ENCODE measurements at regions not wholly inside any gene's neighbourhood (a gene's known extent, or its start where the extent isn't known, plus 50 kb on each side); places are given as distances from the start of the nearest gene placed in this dataset.

DNA sequence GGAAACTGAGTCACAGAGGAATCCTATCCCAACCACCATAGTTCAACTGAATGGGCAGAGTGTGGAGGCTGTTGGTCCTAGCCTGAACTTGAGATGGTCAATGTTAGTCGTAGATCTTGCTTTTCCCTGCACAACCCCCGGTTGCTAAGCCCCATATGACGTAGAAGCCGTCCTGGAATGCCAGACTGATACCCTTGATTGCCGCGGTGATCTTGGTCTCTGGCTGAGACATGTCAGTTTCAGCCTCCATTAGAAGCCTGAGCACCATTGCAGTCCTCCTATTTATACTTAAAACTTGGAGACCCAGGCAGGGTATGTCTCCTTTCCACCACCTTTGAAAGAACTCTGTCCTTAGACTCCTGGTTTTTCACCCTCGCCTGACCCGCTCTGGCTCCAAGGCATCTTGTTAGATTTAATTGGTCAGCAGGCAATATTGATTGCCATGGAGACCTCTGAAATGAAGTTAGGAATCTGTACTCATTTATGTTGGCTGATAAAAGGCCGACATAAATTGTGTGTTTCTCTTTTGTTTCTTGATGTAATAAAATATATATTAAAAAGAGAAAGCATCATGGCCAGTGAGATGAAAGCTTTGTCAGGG lies 53.4 kb downstream of the RPLP1 start:
- intact Hi-C loops (cut with micrococcal nuclease), result no loop called here

DNA sequence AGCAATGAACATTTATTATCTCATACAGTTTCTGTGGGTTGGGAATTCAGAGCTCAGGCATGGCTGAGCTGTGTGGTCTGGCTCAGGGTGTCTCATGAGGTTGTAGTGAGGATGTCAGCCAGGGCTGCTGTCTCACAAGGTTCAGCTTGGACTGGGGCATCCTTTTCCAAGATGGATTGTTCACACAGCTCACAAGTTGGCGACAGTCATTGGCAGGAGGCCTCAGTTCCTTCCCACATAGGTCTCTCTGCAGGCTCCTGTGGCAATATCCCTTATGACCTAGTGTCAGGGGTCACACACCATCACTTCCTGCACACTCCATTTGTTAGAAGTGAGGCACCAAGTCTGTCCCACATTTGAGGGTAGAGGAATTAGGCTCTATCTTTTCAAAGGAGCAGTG lies 56.0 kb downstream of the RPLP1 start:
- Mint-ChIP-seq H3K4me1 (ENCODE audit: low read depth) (peaks cover 9% of the 10 kb centered on the region), H3K36me3 (ENCODE audit: low read depth) (no peaks in the 10 kb centered on the region)

More for the DNA sequence above, 53.4 kb downstream of the RPLP1 start:
- Mint-ChIP-seq H3K36me3 (ENCODE audit: low read depth) (no peaks in the 10 kb centered on the region), H3K27me3 (ENCODE audit: low read depth) (peaks cover 2% of the 10 kb centered on the region), H3K4me3 (ENCODE audit: low read depth) (no peak overlapping the region), H3K27ac (no peak overlapping the region), H3K4me1 (ENCODE audit: low read depth) (peaks cover 5% of the 10 kb centered on the region), H3K9me3 (no peaks in the 10 kb centered on the region)
- no peak for DNase-seq (ENCODE audit: low spot score)

DNA sequence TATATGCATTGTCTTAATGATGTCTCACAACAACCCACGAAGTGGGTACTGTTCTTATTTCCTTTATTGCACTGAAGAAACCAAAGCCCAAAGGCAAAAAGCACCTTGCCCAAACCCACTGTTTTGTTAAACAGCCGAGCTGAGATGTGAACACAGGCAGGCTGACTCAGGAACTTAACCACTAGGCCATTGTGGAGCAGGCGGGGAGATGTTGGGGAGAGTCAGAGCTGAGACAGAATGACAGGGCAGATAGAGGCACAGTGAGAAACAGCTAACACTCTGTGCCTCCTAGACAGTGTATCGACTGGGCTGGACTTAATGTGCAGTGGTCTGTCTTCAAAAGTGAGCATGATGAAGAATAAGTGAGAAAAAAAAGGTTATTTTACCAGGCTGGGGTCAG lies 56.5 kb downstream of the RPLP1 start:
- peaks cover 9% of the 10 kb centered on the region for H3K4me1 Mint-ChIP-seq (ENCODE audit: low read depth)
- no peak overlapping the region for H3K4me3 Mint-ChIP-seq (ENCODE audit: low read depth)
- no peak overlapping the region for H3K27ac Mint-ChIP-seq
- DNase-seq (ENCODE audit: low spot score), result no peak
- peaks cover 2% of the 10 kb centered on the region for H3K27me3 Mint-ChIP-seq (ENCODE audit: low read depth)
- no peaks in the 10 kb centered on the region for H3K9me3 Mint-ChIP-seq
- intact Hi-C loops (cut with micrococcal nuclease), result no loop called here
- H3K36me3 Mint-ChIP-seq (ENCODE audit: low read depth), result no peaks in the 10 kb centered on the region

More for the DNA sequence above, 56.0 kb downstream of the RPLP1 start:
- Mint-ChIP-seq H3K4me3 (ENCODE audit: low read depth) (no peak overlapping the region), H3K9me3 (no peaks in the 10 kb centered on the region), H3K27ac (no peak overlapping the region), H3K27me3 (ENCODE audit: low read depth) (peaks cover 2% of the 10 kb centered on the region)
- DNase-seq (ENCODE audit: low spot score), result no peak
- intact Hi-C loops (cut with micrococcal nuclease), result no loop called here

DNA sequence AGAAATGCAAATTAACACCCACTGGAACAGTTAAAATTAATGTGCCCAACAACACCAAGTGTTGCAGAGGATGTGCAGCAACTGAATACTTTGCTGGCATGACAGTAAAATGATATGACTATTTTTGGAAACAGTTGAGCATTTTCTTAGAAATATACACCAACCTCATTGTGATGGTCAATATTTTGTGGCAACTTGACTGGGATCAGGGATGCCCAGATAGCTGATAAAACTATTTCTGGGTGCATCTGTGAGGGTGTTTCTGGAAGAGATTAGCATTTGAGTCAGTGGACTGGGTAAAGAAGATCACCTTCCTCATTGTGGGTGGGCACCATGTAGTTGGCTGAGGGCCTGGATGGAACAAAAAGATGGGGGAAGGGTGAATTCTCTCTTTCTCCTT lies 57.9 kb downstream of the RPLP1 start:
- no peak overlapping the region for H3K4me3 Mint-ChIP-seq (ENCODE audit: low read depth)
- no peaks in the 10 kb centered on the region for H3K9me3 Mint-ChIP-seq
- intact Hi-C loops (cut with micrococcal nuclease), result no loop called here
- peaks cover 9% of the 10 kb centered on the region for H3K4me1 Mint-ChIP-seq (ENCODE audit: low read depth)
- no peak overlapping the region for H3K27ac Mint-ChIP-seq
- no peak for DNase-seq (ENCODE audit: low spot score)
- no peaks in the 10 kb centered on the region for H3K36me3 Mint-ChIP-seq (ENCODE audit: low read depth)
- H3K27me3 Mint-ChIP-seq (ENCODE audit: low read depth), result peaks cover 4% of the 10 kb centered on the region

DNA sequence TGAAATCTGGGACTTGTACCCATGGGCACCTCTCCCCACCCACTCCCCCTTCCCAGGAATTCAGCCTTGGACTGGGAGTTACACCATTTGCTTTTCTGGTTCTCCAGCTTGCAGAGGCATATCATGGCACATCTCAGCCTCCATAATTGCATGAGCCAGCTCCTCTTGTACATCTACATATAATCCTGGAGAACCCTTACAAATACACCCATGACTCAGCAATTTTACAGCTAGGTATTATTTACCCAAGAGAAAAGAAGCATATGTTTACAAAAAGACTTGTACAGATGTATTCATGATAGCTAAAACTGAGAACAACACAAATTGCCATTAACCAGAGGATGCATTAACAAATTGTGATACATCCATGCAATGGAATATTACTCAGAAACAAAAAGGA lies 58.4 kb downstream of the RPLP1 start:
- DNase-seq (ENCODE audit: low spot score), result no peak
- Mint-ChIP-seq H3K36me3 (ENCODE audit: low read depth) (no peaks in the 10 kb centered on the region), H3K27ac (no peak overlapping the region), H3K27me3 (ENCODE audit: low read depth) (peaks cover 4% of the 10 kb centered on the region), H3K4me3 (ENCODE audit: low read depth) (no peak overlapping the region), H3K4me1 (ENCODE audit: low read depth) (peaks cover 9% of the 10 kb centered on the region), H3K9me3 (no peaks in the 10 kb centered on the region)
- intact Hi-C loops (cut with micrococcal nuclease), result no loop called here

DNA sequence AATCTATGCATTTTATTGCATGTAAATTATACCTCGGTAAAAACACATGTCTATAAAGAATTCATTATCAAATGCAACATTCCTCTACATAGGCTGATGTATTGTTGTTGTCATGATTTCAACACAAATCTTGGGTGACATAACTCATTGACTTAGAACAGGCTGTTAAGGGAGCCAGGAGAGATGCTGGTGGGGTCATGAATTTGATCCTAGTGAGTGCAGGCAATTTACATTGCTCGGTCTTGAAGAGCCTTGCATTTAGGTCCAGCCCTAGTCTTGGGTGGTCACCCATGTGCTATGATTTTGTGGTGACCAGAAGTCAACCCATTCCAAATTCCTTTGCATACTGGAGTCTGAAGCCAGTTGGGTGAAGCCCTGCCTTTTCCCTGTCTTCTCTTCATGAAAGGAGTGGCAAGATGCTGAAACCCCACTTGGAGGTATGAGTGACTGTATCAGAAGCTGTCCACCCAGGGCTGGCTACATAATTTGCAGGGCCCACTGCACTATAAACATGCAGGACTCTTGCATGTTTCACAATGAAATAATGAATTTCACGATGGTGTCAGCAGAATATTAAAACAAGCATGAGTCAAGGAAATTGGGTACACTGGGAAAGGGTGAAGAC lies 59.2 kb downstream of the RPLP1 start:
- no peaks in the 10 kb centered on the region for H3K36me3 Mint-ChIP-seq (ENCODE audit: low read depth)
- no peak overlapping the region for H3K4me3 Mint-ChIP-seq (ENCODE audit: low read depth)
- H3K27ac Mint-ChIP-seq, result no peak overlapping the region
- H3K4me1 Mint-ChIP-seq (ENCODE audit: low read depth), result peaks cover 9% of the 10 kb centered on the region
- DNase-seq (ENCODE audit: low spot score), result no peak
- H3K27me3 Mint-ChIP-seq (ENCODE audit: low read depth), result peaks cover 4% of the 10 kb centered on the region
- intact Hi-C loops (cut with micrococcal nuclease), result no loop called here
- no peaks in the 10 kb centered on the region for H3K9me3 Mint-ChIP-seq

DNA sequence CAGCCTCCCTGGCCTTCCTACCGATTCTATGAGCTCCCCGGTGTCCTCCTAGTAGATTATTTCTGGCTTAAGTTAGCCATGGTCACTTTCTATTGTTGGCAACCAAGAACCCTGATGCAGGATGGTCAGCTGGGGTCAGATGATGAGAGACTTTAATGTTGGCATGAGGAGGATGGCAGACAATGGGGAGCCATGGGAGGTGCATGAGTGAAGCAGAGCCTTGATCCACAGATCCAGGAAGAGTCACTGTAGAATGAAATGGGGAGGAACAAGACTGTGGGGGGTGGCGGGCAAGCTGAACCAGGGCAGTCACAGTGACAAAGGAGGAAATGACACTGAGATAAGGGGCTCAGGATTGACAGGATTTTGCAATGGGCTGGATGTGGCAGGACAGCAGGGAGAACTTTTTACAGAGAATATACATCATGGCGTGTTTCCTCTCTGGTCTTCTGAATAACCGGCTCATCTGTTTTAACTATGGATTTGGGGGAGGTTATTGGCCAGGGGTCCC lies 60.9 kb downstream of the RPLP1 start:
- H3K4me1 Mint-ChIP-seq (ENCODE audit: low read depth), result peaks cover 7% of the 10 kb centered on the region
- DNase-seq (ENCODE audit: low spot score), result no peak
- no peak overlapping the region for H3K4me3 Mint-ChIP-seq (ENCODE audit: low read depth)
- H3K36me3 Mint-ChIP-seq (ENCODE audit: low read depth), result no peaks in the 10 kb centered on the region
- H3K27me3 Mint-ChIP-seq (ENCODE audit: low read depth), result peaks cover 7% of the 10 kb centered on the region
- intact Hi-C loops (cut with micrococcal nuclease), result no loop called here
- no peaks in the 10 kb centered on the region for H3K9me3 Mint-ChIP-seq
- no peak overlapping the region for H3K27ac Mint-ChIP-seq

DNA sequence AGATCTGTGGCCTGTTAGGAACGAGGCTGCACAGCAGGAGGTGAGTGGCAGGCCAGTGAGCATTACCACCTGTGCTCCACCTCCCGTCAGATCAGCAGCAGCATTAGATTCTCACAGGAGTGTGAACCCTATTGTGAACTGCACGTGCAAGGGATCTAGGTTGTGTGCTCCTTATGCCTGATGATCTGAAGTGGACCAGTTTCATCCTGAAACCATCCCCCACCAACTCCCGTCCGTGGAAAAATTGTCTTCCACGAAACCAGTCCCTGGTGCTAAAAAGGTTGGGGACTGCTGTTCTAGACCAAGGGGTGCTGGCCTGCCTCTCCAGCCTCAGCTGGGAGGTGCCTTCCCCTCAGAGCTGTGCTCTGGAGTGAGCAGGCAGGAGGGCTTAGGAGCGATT lies 61.4 kb downstream of the RPLP1 start:
- intact Hi-C loops (cut with micrococcal nuclease), result no loop called here

DNA sequence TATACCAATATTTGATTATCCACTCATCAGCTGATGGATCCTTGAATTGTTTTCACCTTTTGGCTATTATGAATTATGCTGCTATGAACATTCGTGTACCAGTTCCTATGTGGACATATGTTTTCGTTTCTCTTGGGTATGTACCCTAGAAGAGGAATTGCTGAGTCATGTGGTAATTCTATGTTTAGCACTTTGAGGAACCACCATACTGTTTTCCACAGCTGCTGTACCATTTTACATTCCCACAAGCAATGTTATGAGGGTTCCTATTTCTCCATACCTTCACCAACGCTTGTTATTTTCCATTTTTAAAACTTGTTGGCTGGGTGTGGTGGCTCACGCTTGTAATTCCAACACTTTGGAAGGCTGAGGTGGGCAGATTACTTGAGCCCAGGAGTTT lies 62.9 kb downstream of the RPLP1 start:
- Mint-ChIP-seq H3K27me3 (ENCODE audit: low read depth) (peaks cover 16% of the 10 kb centered on the region), H3K27ac (no peak overlapping the region), H3K36me3 (ENCODE audit: low read depth) (no peaks in the 10 kb centered on the region), H3K4me3 (ENCODE audit: low read depth) (no peak overlapping the region), H3K4me1 (ENCODE audit: low read depth) (peaks cover 4% of the 10 kb centered on the region), H3K9me3 (no peaks in the 10 kb centered on the region)
- DNase-seq (ENCODE audit: low spot score), result no peak
- intact Hi-C loops (cut with micrococcal nuclease), result no loop called here

More for the DNA sequence above, 61.4 kb downstream of the RPLP1 start:
- Mint-ChIP-seq H3K4me3 (ENCODE audit: low read depth) (no peak overlapping the region), H3K27ac (no peak overlapping the region), H3K4me1 (ENCODE audit: low read depth) (peaks cover 7% of the 10 kb centered on the region), H3K27me3 (ENCODE audit: low read depth) (peaks cover 10% of the 10 kb centered on the region), H3K9me3 (no peaks in the 10 kb centered on the region), H3K36me3 (ENCODE audit: low read depth) (no peaks in the 10 kb centered on the region)
- no peak for DNase-seq (ENCODE audit: low spot score)

DNA sequence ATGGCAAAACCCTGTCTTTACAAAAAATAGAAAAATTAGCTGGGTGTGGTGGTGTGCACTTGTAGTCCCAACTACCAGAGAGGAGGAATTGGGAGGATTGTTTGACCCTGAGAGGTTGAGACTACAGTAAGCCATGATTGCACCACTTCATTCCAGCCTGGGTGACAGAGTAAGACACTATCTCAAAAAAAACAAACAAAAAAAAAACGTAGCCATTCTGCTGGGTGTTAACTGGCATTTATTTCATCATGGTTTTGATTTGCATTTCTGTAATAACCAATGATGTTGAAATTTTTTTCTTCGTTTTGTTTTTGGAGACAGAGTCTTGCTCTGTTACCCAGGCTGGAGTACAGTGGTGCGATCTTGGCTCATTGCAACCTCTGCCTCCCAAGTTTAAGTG lies 63.3 kb downstream of the RPLP1 start:
- Mint-ChIP-seq H3K9me3 (no peaks in the 10 kb centered on the region), H3K4me1 (ENCODE audit: low read depth) (peaks cover 4% of the 10 kb centered on the region), H3K27ac (no peak overlapping the region), H3K4me3 (ENCODE audit: low read depth) (no peak overlapping the region), H3K27me3 (ENCODE audit: low read depth) (peaks cover 20% of the 10 kb centered on the region), H3K36me3 (ENCODE audit: low read depth) (no peaks in the 10 kb centered on the region)
- DNase-seq (ENCODE audit: low spot score), result no peak
- intact Hi-C loops (cut with micrococcal nuclease), result no loop called here

DNA sequence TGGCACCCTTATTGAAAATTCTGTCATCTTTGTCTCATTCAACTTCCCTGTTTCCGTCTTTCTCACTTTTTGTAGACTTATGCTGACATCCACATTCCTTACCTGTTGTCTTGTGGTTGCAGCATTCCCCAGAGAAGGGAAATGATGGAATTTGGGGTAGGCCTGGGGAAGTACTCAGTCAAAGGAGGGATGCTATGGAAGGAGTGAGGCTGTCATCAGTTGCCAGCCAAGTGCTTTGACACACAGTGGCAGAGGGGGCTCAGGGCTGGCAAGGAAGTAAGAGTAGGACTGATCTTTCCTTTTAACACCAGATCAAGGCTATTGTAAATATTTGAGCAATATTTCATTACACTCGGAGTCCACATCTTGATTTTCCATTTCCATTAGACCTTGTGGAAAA lies 64.4 kb downstream of the RPLP1 start:
- intact Hi-C loops (cut with micrococcal nuclease), result no loop called here
- no peak for DNase-seq (ENCODE audit: low spot score)
- Mint-ChIP-seq H3K9me3 (no peaks in the 10 kb centered on the region), H3K27ac (no peak overlapping the region), H3K36me3 (ENCODE audit: low read depth) (no peaks in the 10 kb centered on the region), H3K27me3 (ENCODE audit: low read depth) (peaks cover 24% of the 10 kb centered on the region), H3K4me3 (ENCODE audit: low read depth) (no peak overlapping the region), H3K4me1 (ENCODE audit: low read depth) (no peaks in the 10 kb centered on the region)

DNA sequence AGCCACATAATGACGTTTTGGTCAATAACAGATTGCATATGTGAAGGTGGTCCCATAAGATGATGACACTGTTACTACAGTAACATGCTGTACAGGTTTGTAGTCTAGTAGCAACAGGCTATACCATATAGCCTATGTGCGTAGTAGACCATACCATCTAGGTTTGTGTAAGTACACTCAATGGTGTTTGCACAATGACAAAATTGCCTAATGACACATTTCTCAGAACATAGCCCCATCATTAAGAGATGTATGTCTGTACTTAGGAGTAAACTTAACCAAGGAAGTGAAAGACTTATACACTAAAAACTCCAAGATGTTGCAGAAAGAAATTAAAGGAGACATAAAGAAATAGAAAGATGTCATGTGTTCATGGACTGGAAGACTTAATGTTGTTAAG lies 66.2 kb downstream of the RPLP1 start:
- peaks cover 27% of the 10 kb centered on the region for H3K27me3 Mint-ChIP-seq (ENCODE audit: low read depth)
- H3K4me3 Mint-ChIP-seq (ENCODE audit: low read depth), result no peak overlapping the region
- intact Hi-C loops (cut with micrococcal nuclease), result no loop called here
- H3K4me1 Mint-ChIP-seq (ENCODE audit: low read depth), result peaks cover 3% of the 10 kb centered on the region
- no peaks in the 10 kb centered on the region for H3K9me3 Mint-ChIP-seq
- DNase-seq (ENCODE audit: low spot score), result no peak
- H3K27ac Mint-ChIP-seq, result no peak overlapping the region
- no peaks in the 10 kb centered on the region for H3K36me3 Mint-ChIP-seq (ENCODE audit: low read depth)

DNA sequence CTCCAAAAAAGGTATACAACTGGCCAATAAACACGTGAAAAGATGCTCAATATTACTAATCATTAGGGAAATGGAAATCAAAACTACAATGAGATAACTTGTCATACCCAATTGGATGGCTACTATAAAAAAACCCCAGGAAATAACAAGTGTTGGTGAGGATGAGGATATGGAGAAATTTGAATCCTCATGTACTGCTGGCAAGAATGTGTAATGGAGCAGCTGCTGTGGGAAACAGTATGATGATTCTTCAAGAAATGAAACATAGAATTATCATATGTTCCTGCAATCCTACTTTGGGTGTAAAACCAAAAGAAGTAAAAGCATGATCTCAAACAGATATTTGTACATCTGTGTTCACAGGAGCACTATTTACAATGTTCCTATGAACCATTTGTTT lies 67.4 kb downstream of the RPLP1 start:
- no peak for DNase-seq (ENCODE audit: low spot score)
- no peak overlapping the region for H3K27ac Mint-ChIP-seq
- no peak overlapping the region for H3K4me3 Mint-ChIP-seq (ENCODE audit: low read depth)
- intact Hi-C loops (cut with micrococcal nuclease), result no loop called here
- peaks cover 3% of the 10 kb centered on the region for H3K4me1 Mint-ChIP-seq (ENCODE audit: low read depth)
- H3K27me3 Mint-ChIP-seq (ENCODE audit: low read depth), result peaks cover 26% of the 10 kb centered on the region
- no peaks in the 10 kb centered on the region for H3K36me3 Mint-ChIP-seq (ENCODE audit: low read depth)
- no peaks in the 10 kb centered on the region for H3K9me3 Mint-ChIP-seq
